ENCODE measurements at regions not wholly inside any gene's neighbourhood (a gene's known extent, or its start where the extent isn't known, plus 50 kb on each side); places are given as distances from the start of the nearest gene placed in this dataset.

- TF ChIP-seq CTCF (IDR thresholded peaks at IDR 0.05) (no peak), EP300 (IDR thresholded peaks at IDR 0.05; ENCODE audit: low read depth) (no peak), POLR2A (IDR thresholded peaks at IDR 0.05) (no peak)
Measured at GRCh38 chr14:32258336-32258993, 55.4 kb upstream of the RNU6-8 start.

All from transverse colon (tissue), 3 donors.